ENCODE measurements at regions not wholly inside any gene's neighbourhood (a gene's known extent, or its start where the extent isn't known, plus 50 kb on each side); places are given as distances from the start of the nearest gene placed in this dataset.

DNA sequence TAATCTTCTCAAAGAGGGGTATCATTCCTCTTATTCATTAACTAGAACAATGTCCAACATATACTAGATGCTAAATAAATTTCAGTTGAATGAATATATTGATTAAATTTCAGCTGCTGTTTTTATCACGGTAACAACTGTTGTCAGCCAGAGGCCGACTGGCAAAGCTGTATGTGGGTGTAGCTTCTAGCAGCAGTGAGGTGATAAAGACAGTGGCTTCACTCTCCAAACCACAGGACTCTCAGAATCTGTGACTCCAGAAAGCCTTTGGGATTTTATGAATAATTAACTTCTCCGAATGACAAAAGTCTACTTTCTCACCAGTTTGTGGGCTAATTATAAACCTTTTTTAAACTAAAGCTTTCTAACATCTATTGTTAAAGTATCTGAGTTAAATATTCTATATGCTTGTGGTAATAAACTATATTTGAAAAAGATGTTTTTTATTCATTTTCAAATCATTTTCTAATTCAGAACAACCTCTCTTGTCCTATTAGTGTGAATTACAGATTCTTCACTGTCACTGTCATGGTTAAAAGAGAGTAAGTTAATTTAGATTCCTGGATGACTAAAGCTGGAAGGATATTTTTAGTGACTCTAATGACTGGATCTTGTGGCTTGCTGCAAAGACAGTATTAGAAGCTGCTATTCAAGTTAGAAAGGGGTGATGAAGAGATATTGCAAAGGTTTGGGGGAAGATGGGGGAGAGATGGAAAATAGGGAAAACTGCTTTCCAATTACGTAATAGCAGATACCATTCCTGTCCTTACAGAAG lies 796.4 kb upstream of the ARPP21 start:
- no peaks in the 10 kb centered on the region for H3K4me1 ChIP-seq
- H3K27ac ChIP-seq = no peak overlapping the region
- intact Hi-C loops (cut with DNase I) = no loop called here
- WGBS, 2 donors = 71 to 74% methylated on average over 4 of the region's 4 CpGs
- no peak for DNase-seq
- H3K36me3 ChIP-seq = no peaks in the 10 kb centered on the region
- no peak overlapping the region for H3K4me3 ChIP-seq
- TF ChIP-seq, protein P1, sequence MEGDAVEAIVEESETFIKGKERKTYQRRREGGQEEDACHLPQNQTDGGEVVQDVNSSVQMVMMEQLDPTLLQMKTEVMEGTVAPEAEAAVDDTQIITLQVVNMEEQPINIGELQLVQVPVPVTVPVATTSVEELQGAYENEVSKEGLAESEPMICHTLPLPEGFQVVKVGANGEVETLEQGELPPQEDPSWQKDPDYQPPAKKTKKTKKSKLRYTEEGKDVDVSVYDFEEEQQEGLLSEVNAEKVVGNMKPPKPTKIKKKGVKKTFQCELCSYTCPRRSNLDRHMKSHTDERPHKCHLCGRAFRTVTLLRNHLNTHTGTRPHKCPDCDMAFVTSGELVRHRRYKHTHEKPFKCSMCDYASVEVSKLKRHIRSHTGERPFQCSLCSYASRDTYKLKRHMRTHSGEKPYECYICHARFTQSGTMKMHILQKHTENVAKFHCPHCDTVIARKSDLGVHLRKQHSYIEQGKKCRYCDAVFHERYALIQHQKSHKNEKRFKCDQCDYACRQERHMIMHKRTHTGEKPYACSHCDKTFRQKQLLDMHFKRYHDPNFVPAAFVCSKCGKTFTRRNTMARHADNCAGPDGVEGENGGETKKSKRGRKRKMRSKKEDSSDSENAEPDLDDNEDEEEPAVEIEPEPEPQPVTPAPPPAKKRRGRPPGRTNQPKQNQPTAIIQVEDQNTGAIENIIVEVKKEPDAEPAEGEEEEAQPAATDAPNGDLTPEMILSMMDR (IDR thresholded peaks at IDR 0.05) = no peak
- TF ChIP-seq POLR2A (IDR thresholded peaks at IDR 0.05) = no peak
- H3K27me3 ChIP-seq = no peaks in the 10 kb centered on the region
- no peaks in the 10 kb centered on the region for H3K9me3 ChIP-seq

- H3K4me3 ChIP-seq = no peak overlapping the region
- no peaks in the 10 kb centered on the region for H3K36me3 ChIP-seq
- no peak for TF ChIP-seq POLR2A (IDR thresholded peaks at IDR 0.05)
- TF ChIP-seq, protein P1 (IDR thresholded peaks at IDR 0.05) = no peak
- DNase-seq = no peak
- no peak overlapping the region for H3K27ac ChIP-seq
- no peaks in the 10 kb centered on the region for H3K27me3 ChIP-seq
- no peaks in the 10 kb centered on the region for H3K4me1 ChIP-seq
- intact Hi-C loops (cut with DNase I) = no loop called here
- 48 to 62% methylated on average over 2 of the region's 2 CpGs for WGBS, 2 donors
- H3K9me3 ChIP-seq = no peaks in the 10 kb centered on the region
Measured at GRCh38 chr3:34844323-34844620, 795.1 kb upstream of the ARPP21 start.

DNA sequence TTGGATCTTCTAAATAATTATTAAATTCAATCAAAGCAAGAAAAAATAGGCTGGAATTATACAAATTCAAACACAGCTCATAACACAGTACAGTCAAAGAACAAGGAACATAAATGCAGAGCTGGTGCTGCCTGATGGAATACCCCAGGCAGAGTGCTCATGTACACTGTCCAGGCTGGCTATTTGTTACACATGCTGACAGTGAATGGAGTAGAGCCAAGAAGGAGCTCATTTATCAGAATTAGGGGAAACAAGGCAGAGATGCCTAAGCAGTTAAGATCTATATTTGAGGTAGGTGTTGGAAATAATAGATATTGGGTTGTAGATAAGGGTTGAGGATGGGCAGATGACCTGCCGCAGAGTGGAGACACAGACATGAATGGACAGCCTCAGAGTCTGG lies 788.2 kb upstream of the ARPP21 start:
- Histone ChIP-seq H3K27ac (no peak overlapping the region), H3K36me3 (no peaks in the 10 kb centered on the region), H3K9me3 (no peaks in the 10 kb centered on the region), H3K4me3 (no peak overlapping the region), H3K27me3 (no peaks in the 10 kb centered on the region), H3K4me1 (no peaks in the 10 kb centered on the region)
- TF ChIP-seq, protein P1 (IDR thresholded peaks at IDR 0.05) = no peak
- no peak for TF ChIP-seq POLR2A (IDR thresholded peaks at IDR 0.05)
- no peak for DNase-seq
- intact Hi-C loops (cut with DNase I) = no loop called here
- WGBS, 2 donors = 63 to 100% methylated on average over 1 of the region's 1 CpG

- intact Hi-C loops (cut with DNase I) = no loop called here
- Histone ChIP-seq H3K36me3 (no peaks in the 10 kb centered on the region), H3K27ac (no peak overlapping the region), H3K27me3 (no peaks in the 10 kb centered on the region), H3K4me3 (no peak overlapping the region), H3K4me1 (no peaks in the 10 kb centered on the region), H3K9me3 (no peaks in the 10 kb centered on the region)
- TF ChIP-seq, protein P1 (IDR thresholded peaks at IDR 0.05) = no peak
- no peak for TF ChIP-seq POLR2A (IDR thresholded peaks at IDR 0.05)
- DNase-seq = no peak
- 75 to 96% methylated on average over 1 of the region's 1 CpG for WGBS, 2 donors
Measured at GRCh38 chr3:34852844-34853439, 786.4 kb upstream of the ARPP21 start.

DNA sequence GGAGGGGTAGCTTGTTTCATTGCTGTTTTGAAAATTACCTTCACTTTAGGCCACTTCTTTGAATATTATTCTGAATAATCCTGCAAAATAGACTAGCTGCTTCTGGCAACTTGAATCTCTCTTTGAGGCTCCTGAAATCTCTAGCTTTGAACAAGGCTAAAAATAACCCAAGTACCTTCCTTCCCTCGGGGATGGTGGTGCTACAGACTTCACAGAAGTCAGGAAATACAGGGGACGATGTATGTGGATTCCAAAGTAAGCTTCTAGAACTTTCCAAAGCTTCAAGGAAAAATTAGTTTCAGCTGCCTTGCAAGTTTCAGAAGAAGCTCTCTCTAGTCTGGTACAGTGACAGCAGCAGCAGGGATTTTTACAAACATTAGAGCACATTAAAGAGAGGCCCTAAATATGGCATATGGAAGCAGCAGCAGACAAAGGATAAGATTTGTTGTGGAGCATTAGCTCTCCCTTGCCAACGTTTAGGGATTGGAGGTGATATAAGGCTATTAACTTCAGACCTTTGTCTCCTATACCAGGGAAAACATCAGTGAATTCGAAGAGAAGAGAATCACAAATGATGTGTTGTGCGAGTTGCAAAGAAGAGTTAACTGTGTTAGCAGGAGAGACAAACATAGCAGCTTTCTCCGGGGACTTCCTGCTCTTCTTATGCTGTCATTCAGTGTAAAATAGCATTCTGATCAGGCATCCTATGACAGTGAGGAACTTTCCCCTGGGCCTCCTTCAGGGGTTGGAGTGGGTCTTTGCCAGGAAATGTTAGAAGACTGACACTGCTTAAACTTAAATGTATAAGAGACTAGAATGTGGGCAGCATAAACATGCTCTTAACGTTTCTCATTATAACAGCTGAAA lies 783.0 kb upstream of the ARPP21 start:
- TF ChIP-seq, protein P1 (IDR thresholded peaks at IDR 0.05) = no peak
- TF ChIP-seq POLR2A (IDR thresholded peaks at IDR 0.05) = no peak
- Histone ChIP-seq H3K4me3 (no peak overlapping the region), H3K27ac (no peak overlapping the region), H3K27me3 (no peaks in the 10 kb centered on the region), H3K36me3 (no peaks in the 10 kb centered on the region), H3K9me3 (no peaks in the 10 kb centered on the region), H3K4me1 (no peaks in the 10 kb centered on the region)
- intact Hi-C loops (cut with DNase I) = no loop called here
- WGBS, 2 donors = 28 to 32% methylated on average over 7 of the region's 7 CpGs
- no peak for DNase-seq

Data from esophagus squamous epithelium (tissue), 5 donors.